LNCAP (cell line): ENCODE measurements at regions not wholly inside any gene's neighbourhood (a gene's known extent, or its start where the extent isn't known, plus 50 kb on each side); places are given as distances from the start of the nearest gene placed in this dataset.

Experiments
- CTCF ChIP-seq: fragments of 450-650 bp; IDR thresholded peaks from 2 replicates; pipeline ENCODE4 v1.5.1; 2017; ENCODE audit warnings: mild to moderate bottlenecking

GRCh38 chr3:181660337-181660736 is 51.4 kb upstream of the SOX2 start:
- TF ChIP-seq CTCF: no peak

- no peak for TF ChIP-seq CTCF
Observed at GRCh38 chr3:181637456-181637855, 74.3 kb upstream of the SOX2 start.

DNA sequence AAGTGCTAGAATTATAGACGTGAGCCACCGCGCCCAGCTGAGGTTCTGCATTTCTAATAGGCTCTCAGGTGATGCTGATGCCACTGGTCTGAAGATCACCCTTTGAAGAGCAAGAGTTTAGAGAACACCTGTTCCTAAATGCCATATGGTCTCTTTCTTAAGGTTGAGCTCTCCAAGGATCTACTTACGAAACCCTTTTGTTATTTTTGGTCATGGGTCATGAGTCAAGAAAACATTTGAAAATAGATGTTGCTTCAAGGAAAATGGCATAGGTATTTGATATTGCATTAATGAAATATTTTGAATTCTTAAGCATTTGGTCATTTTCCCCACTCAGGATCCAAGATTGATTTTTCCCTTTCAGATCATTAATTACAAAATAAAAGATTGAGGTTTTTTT is 74.7 kb upstream of the SOX2 start:
- TF ChIP-seq CTCF: no peak

- no peak for TF ChIP-seq CTCF
Observed at GRCh38 chr3:181635141-181635540, 76.6 kb upstream of the SOX2 start.

DNA sequence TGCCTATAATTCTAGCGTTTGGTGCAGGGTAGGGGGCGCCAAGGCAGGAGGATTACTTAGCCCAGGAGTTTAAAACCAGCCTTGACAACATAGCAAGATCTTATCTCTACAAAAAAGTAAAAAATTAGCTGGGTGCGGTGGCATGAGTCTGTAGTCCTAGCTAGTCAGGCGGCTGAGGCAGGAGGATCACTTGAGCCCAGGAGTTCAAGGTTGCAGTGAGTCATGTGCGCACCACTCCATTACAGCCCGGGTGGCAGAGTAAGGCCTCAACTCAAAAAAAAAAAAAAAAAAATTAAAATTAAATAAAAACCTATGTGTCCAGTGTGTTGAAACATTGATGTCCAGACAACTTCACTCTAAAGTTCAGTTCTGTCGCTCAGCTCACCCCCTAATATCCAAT is 78.2 kb upstream of the SOX2 start:
- TF ChIP-seq CTCF: no peak

DNA sequence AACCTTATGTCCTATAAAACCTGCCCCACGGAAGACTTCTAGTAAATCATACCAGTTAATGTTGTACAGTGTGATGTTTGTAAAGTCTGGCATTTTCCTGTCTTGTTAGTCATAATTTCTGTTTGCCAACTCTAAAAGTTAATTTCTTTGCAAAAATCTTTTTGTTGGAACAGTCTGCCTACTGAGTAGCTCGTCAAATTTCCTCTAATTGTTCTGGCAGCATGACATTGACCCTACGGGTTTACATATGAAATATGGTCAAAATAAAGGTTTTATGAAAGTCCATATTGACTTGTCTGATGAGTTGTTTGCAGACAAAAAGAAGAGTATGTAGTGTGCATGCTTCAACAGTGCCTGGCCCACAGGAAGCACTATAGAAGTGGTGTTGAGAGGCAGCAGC is 79.8 kb upstream of the SOX2 start:
- no peak for TF ChIP-seq CTCF

DNA sequence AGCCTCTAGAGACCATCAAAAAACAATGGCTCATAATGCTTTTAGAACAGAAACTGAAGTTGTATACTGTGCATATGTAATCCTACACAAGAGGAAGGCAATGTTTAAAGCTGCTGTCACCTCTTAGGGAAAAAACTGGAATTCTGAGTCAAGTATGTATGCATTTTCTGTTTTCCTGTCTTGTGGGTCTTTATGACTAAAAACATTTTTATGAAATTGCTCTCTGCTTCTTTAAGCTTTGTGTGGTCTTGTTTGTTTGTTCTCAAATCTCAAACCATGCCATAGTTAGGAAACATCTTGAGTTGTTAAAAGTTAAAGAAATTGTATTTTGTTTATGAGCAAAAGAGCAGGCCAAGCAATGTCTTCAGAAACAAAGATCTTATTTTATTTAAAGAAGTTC is 80.9 kb upstream of the SOX2 start:
- no peak for TF ChIP-seq CTCF

GRCh38 chr3:181629711-181630110 is 82.0 kb upstream of the SOX2 start:
- no peak for TF ChIP-seq CTCF
